Nucleus accumbens (tissue), 56 donors: ENCODE measurements at regions not wholly inside any gene's neighbourhood (a gene's known extent, or its start where the extent isn't known, plus 50 kb on each side); places are given as distances from the start of the nearest gene placed in this dataset.
"Not testable (repeated sequence)": the region's sequence is repeated elsewhere in the genome, so short reads cannot be mapped to it uniquely, and the experiment has no call there.

Experiments
- DNase-seq, 56 donors: peaks; one replicate each; lab custom pipeline; 2025; lab: John Stamatoyannopoulos, UW

DNA sequence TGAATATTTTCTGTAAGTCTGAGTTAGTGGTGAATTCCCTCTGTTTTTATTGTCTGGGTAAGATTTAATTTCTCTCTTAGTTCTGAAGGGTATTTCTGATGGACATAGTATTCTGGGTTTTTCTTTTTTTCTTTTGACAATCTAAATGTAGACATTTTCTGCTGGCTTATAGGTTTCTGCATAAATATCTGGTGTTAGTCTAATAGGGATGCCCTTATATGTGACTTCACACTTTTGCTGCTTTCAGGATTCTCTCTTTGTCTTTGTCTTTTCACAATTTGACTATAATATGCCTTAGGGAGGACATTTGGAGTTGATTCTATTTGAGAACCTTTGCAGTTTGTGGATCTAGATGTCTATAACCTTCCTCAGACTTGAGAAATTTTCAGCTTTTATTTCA is 667.2 kb downstream of the EPHA7 start:
- no peak for DNase-seq

GRCh38 chr6:92748131-92748530 is 671.2 kb downstream of the EPHA7 start:
- DNase-seq: no peak

- no peak for DNase-seq
Measured at GRCh38 chr6:92737983-92738382, 681.4 kb downstream of the EPHA7 start.

DNA sequence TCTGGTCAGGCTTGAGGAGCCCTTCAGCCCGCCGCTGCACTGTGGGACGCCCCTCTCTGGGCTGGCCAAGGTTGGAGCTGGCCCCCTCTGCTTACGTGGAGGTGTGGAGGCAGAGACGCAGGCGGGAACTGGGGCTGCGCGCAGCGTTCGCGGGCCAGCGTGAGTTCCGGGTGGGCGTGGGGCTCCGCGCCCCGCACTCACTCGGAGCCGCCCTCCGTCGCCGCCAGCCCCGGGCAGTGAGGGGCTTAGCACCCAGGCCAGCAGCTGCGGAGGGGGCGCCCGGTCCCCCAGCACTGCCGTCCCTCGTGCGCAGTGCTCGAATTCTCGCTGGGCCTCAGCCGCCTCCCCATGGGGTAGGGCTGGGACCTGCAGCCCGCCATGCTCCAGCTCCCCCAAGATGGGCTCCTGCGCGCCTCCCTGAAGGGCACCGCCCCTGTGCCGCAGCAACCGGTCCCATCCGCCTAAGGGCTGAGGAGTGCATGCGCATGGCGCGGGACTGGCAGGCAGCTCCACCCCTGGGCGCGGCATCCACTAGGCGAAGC is 695.9 kb downstream of the EPHA7 start:
- DNase-seq: no peak

DNA sequence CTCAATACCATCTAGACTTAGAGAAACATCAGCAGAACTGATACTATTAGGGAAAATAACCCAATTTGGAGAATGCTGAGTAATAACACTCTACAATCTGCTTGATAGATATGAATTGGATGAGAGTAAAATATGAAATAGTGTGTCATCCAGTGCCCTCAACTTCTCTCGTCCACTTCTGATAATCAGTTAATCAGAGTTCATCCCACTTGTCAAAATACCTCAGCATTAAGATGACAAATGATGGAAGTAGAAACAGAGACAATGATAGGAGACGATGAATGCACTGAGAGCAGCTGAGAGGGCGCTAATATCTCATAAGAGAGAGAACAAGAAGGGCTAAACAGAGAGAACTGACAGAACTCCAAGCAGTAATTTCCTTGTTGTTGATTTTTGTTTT is 699.6 kb downstream of the EPHA7 start:
- no peak for DNase-seq

- DNase-seq: no peak
Measured at GRCh38 chr6:92716638-92717037, 702.7 kb downstream of the EPHA7 start.

DNA sequence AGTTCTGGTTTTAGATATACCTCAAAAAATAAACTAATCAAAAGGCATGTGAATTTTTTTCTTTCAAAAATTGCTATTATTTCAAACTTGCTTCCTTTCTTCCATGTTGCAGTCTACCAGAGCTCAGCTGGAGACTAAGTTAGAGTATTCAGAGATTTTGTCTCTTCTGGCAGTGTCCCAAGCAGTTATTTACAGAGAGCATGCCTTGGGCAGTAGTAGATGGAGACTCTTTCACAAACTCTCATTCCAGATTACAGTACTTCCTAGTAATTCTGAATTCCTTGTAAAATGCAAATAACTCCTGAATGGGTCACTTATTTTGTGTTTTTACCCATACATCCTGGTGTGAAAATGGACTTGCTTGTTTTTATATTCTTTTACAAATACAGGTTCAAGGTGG is 703.4 kb downstream of the EPHA7 start:
- no peak for DNase-seq

DNA sequence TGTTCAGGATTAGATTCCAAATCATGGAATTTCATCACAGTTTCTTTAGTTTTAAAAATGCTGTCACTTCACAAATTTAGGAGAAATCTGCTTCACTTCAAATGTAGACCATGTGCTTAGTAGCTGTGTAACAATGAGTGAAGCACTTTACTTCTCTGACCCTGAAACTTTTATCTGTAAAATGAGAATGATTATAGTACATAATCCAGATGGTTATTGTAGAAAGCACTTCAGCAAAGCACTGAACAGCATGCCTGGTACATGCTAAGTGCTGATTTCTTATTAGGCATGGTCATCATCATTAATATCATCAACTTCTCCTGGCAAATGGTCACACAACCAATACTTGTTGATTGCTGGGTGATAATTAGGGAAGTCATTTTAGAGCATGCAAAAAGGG is 705.0 kb downstream of the EPHA7 start:
- no peak for DNase-seq

DNA sequence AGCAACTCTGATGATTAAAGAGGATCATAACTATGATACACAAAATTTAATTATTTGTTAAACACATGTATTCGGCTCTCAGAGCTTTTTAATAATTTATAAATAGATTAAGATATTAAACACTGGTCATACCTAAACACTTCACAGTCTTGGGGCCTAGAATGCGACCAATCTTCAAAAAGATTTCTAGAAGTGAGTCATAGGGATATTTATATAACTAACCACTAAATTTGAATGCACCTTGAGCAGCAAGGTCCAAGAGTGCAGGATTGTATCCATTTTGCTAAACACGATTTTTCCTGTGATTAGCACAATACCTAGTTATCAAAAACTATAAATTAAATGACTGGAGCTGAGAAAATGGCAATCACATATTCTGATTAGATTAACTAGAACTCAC is 709.3 kb downstream of the EPHA7 start:
- DNase-seq: no peak

DNA sequence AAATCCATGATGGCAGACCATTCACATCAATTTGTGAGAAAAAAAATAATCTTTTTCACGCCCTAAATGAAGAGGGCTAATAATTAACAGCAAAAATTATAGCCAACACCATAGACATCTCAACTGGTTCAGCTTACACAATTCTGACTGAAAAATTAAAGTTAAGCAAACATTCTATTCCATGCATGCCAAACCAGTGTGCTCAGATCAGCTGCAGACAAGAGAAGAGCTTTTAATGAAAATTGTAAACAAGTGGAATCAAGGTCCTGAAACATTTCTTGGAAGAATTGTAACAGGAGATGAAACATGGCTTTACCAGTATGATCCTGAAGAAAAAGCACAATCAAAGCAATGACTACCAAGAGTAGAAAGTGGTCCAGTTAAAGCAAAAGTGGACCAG is 710.4 kb downstream of the EPHA7 start:
- no peak for DNase-seq

- DNase-seq: no peak
Measured at GRCh38 chr6:92708270-92708669, 711.1 kb downstream of the EPHA7 start.

DNA sequence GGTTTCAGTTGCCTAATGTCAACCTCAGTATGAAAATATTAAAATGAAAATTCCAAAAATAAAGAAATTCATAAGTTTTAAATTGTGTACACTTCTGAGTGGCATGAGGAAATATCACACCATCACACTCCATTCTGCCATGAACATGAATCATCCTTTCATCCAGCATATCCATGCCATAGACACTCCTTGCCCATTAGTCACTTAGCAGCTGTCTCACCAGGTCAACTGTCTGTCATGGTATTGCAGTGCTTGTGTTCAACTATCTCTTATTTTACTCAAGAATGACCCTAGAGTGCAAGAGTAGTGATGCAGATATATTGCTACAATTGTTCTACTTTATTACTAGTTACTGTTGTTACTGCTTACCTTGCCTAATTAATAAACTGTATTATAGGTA is 712.4 kb downstream of the EPHA7 start:
- no peak for DNase-seq

- no peak for DNase-seq
Measured at GRCh38 chr6:92701425-92702096, 717.8 kb downstream of the EPHA7 start.

DNA sequence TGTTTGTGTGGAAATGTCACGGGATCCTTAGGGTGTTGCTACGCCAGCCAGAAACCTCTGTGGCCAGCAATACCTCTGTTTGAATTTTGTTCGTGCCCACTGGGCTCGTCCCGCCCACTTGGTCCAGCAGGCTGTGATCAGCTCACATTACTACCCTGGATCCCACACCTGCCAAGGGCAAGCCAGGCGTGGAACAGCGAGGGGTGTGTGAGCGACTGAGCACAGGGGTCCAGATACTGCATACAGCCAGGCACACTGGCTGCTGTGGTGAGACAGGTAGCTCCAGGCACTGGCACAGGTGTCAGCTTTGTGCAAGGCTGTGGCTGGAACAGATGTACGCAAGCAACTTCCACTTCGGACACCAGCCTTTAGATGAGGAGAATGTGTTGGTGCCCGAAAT is 718.9 kb downstream of the EPHA7 start:
- DNase-seq: no peak

DNA sequence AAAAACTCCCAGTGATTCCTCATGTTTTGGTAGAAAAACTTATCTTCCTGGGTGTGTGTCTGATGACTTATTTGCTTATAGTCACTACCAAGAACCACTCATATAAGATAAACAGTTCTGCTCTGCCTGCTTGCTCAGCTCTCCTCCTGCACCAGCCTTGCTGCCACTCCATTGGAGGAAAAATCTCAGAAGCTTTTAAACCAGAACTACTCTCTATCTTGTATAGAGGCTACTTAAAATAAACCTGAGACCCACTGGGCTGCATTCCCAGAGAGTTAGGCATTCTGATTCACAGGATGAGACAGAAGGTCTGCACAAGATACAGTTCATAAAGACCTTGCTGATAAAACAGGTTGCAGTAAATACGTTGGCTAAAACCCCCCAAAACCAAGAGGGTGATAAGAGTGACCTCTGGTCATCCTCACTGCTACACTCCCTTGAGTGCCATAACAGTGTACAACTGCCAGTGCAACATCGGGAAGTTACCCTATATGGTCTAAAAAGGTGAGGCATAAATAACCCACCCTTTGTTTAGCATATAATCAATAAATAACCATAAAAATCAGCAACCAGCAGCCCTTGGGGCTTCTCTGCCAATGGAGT is 728.3 kb downstream of the EPHA7 start:
- no peak for DNase-seq

DNA sequence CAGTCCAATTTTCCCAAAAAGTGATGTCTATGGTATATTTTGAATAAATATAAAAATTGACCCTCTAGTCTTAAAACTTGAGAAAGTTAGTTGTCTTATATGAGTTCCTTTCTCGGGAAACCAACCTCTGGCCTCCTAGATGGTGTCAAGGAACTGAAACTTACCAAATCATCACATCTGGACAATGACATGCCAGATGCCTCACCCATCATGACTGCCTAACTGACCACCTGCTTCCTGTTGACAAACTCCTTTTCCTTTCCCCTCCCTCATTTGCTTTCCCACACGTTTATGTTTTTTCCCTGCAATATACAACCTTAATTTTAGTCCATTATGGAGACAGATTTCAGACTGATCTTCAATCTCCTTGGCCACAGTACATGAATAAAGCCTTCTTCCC is 731.0 kb downstream of the EPHA7 start:
- DNase-seq: no peak

DNA sequence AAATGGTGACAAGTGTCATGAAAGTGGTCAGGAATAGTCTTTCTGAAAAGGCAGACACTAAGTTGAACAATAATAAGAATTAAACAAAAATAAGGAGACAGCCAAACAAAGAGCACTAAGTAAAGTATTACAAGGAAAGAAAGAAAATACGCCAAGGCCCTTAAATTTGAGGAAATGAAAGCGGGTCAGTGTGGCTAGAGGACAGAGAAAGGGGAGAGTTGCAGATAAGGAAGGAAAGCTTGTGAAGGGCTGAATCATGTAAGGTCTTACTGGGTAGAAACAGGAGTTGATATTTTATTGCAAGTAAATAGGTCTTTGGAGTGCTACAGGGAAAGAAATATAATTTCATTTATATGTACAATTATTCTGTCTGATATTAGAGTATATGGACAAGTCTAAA is 732.1 kb downstream of the EPHA7 start:
- DNase-seq: no peak

DNA sequence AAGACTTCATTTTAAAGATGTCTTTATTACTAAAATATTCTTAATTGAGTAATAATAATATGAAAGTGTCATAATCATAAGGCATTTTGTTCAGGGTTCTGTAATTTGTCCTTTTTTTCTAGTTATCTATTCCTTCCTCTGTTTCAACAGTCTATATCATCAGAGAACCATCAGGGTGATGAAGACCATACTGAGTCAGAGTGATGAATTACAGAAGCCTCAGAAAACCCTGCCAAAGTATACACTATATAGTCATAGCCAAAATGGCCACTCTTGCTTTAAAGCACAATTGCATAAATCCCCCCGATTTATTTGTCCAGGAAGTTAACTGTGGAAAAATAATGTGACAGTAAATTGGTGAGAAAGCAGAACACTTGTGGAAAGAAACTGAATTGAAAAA is 735.0 kb downstream of the EPHA7 start:
- DNase-seq: no peak

DNA sequence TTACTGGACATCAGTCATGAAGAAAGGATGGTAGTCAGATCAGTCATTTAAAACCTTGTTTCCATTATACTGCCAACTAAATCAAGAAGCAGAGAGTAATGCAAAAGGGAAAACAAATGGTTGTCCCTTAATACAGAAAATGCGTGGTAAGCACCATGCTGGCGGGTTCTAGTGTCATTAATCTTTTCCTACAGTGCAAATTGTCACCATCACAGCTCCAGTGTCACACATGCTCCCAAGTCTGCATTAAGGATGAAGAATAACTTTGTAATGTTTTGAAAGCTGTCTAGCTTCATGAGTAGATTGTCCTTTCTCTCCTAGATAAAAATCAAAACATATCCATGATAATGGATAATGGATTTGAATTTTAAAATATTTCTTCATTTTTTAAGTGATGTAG is 735.6 kb downstream of the EPHA7 start:
- no peak for DNase-seq

GRCh38 chr6:92682516-92683398 is 736.6 kb downstream of the EPHA7 start:
- DNase-seq: no peak

DNA sequence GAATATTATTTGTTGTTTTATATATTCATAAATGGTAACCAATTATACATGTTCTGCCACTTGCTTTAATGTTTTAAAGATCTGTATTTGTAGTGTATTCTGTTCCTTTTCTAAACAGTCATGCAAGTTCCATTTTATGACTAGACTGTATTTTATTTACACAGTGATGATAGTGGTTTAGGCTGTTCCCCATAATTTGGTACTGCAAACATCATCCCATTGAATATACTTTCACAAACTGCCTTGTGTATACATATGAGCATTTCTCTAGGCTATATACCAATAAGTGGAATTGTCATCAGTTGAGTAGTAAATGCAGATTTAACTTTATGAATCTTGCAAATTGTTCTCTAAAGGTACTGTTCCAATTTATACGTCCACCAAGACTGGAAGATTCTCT is 738.0 kb downstream of the EPHA7 start:
- DNase-seq: no peak

- not testable (repeated sequence) for DNase-seq
Measured at GRCh38 chr6:92671462-92671861, 747.9 kb downstream of the EPHA7 start.
